ENCODE measurements at regions not wholly inside any gene's neighbourhood (a gene's known extent, or its start where the extent isn't known, plus 50 kb on each side); places are given as distances from the start of the nearest gene placed in this dataset.

GRCh38 chr9:129344641-129345495 is 166.8 kb upstream of the IER5L start:
- TF ChIP-seq POLR2A (IDR thresholded peaks at IDR 0.05; ENCODE audit: borderline replicate concordance, extremely low read depth, insufficient read depth, insufficient read length) (no peak), FOSL1 (IDR thresholded peaks at IDR 0.05; ENCODE audit: low read depth) (no peak), EZH2 (IDR thresholded peaks at IDR 0.05) (no peak), SIN3A (IDR thresholded peaks at IDR 0.05; ENCODE audit: low read depth) (no peak)
- TF ChIP-seq, protein P1, sequence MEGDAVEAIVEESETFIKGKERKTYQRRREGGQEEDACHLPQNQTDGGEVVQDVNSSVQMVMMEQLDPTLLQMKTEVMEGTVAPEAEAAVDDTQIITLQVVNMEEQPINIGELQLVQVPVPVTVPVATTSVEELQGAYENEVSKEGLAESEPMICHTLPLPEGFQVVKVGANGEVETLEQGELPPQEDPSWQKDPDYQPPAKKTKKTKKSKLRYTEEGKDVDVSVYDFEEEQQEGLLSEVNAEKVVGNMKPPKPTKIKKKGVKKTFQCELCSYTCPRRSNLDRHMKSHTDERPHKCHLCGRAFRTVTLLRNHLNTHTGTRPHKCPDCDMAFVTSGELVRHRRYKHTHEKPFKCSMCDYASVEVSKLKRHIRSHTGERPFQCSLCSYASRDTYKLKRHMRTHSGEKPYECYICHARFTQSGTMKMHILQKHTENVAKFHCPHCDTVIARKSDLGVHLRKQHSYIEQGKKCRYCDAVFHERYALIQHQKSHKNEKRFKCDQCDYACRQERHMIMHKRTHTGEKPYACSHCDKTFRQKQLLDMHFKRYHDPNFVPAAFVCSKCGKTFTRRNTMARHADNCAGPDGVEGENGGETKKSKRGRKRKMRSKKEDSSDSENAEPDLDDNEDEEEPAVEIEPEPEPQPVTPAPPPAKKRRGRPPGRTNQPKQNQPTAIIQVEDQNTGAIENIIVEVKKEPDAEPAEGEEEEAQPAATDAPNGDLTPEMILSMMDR (IDR thresholded peaks at IDR 0.05 in 2 of 3, conservative IDR thresholded peaks at IDR 0.05 in 1 of 3; ENCODE audit: borderline replicate concordance in 1 of 3, insufficient read depth in 1 of 3, low read depth in 2 of 3, low read length in 2 of 3): no peak
- TF ChIP-seq, protein P2, sequence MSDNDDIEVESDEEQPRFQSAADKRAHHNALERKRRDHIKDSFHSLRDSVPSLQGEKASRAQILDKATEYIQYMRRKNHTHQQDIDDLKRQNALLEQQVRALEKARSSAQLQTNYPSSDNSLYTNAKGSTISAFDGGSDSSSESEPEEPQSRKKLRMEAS (IDR thresholded peaks at IDR 0.05): no peak
